ENCODE measurements at regions not wholly inside any gene's neighbourhood (a gene's known extent, or its start where the extent isn't known, plus 50 kb on each side); places are given as distances from the start of the nearest gene placed in this dataset.

DNA sequence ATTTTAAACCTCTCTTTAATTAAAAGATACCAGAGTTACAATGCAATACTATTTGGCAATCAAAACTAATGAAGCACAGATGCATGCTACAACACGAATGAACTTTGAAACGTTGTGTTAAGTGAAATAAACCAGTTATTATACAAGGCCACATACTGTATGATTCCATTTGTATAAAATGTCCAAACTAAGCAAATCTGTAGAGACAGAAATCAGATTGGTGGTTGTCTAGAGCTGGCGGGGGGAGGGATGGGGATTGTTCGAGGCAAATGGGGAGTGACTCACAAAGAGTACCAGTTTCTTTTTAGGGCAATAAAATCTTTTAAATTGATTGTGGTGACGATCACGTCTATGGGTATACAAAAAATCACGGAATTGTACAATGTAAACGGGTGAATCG is 677.0 kb downstream of the NTRK3 start:
- Histone ChIP-seq H3K27ac (ENCODE audit: low read depth, low read length, poor library complexity, severe bottlenecking) (no peak overlapping the region), H3K9me2 (ENCODE audit: insufficient read depth, low read length) (0 out of 2 replicates have a peak, but pooled peaks cover 3% of the 10 kb centered on the region), H3K36me3 (ENCODE audit: insufficient read depth, low read length) (no peaks in the 10 kb centered on the region), H3K4me1 (ENCODE audit: insufficient read depth, low read length, poor library complexity, severe bottlenecking) (no peaks in the 10 kb centered on the region), H2AFZ (ENCODE audit: low read length) (no peak overlapping the region), H3K4me2 (ENCODE audit: low read length) (no peak overlapping the region), H4K20me1 (ENCODE audit: insufficient read depth, low read length) (no peaks in the 10 kb centered on the region), H3K79me2 (ENCODE audit: insufficient read depth, low read depth, low read length) (no peaks in the 10 kb centered on the region), H3K4me3 (ENCODE audit: low read depth, low read length, poor library complexity, severe bottlenecking) (no peak overlapping the region), H3K9me3 (ENCODE audit: low read length) (no peaks in the 10 kb centered on the region)
- TF ChIP-seq EZH2phosphoT487 (IDR thresholded peaks at IDR 0.05; ENCODE audit: borderline replicate concordance, low read depth, low read length): no peak
- TF ChIP-seq CTCF (conservative IDR thresholded peaks at IDR 0.05; ENCODE audit: low read length): no peak
- POLR2A ChIA-PET: no interaction called here
- intact Hi-C loops (cut with micrococcal nuclease; ENCODE audit: unreplicated experiment): no loop called here
- no TSS peak for BruUV-seq (replicated peaks)
- CTCF ChIA-PET (ENCODE audit: unreplicated experiment): no interaction called here
- no peak for DNase-seq (ENCODE audit: low spot score)

GRCh38 chr15:87578776-87579175 is 677.8 kb downstream of the NTRK3 start:
- no peak overlapping the region for H3K27ac ChIP-seq (ENCODE audit: low read depth, low read length, poor library complexity, severe bottlenecking)
- H2AFZ ChIP-seq (ENCODE audit: low read length): no peak overlapping the region
- H3K9me3 ChIP-seq (ENCODE audit: low read length): no peaks in the 10 kb centered on the region
- no peak for DNase-seq (ENCODE audit: low spot score)
- ChIA-PET POLR2A (no interaction called here), CTCF (ENCODE audit: unreplicated experiment) (no interaction called here)
- BruUV-seq (replicated peaks): no TSS peak
- no peaks in the 10 kb centered on the region for H3K36me3 ChIP-seq (ENCODE audit: insufficient read depth, low read length)
- intact Hi-C loops (cut with micrococcal nuclease; ENCODE audit: unreplicated experiment): no loop called here
- H3K9me2 ChIP-seq (ENCODE audit: insufficient read depth, low read length): 0 out of 2 replicates have a peak, but pooled peaks cover 4% of the 10 kb centered on the region
- no peaks in the 10 kb centered on the region for H4K20me1 ChIP-seq (ENCODE audit: insufficient read depth, low read length)
- no peaks in the 10 kb centered on the region for H3K79me2 ChIP-seq (ENCODE audit: insufficient read depth, low read depth, low read length)
- H3K4me1 ChIP-seq (ENCODE audit: insufficient read depth, low read length, poor library complexity, severe bottlenecking): no peaks in the 10 kb centered on the region
- H3K4me2 ChIP-seq (ENCODE audit: low read length): no peak overlapping the region
- H3K4me3 ChIP-seq (ENCODE audit: low read depth, low read length, poor library complexity, severe bottlenecking): no peak overlapping the region
- no peak for TF ChIP-seq EZH2phosphoT487 (IDR thresholded peaks at IDR 0.05; ENCODE audit: borderline replicate concordance, low read depth, low read length)
- no peak for TF ChIP-seq CTCF (conservative IDR thresholded peaks at IDR 0.05; ENCODE audit: low read length)

- Histone ChIP-seq H3K79me2 (ENCODE audit: insufficient read depth, low read depth, low read length) (no peaks in the 10 kb centered on the region), H3K9me2 (ENCODE audit: insufficient read depth, low read length) (0 out of 2 replicates have a peak, but pooled peaks cover 4% of the 10 kb centered on the region), H3K4me1 (ENCODE audit: insufficient read depth, low read length, poor library complexity, severe bottlenecking) (no peaks in the 10 kb centered on the region), H3K4me3 (ENCODE audit: low read depth, low read length, poor library complexity, severe bottlenecking) (no peak overlapping the region), H3K36me3 (ENCODE audit: insufficient read depth, low read length) (no peaks in the 10 kb centered on the region), H3K4me2 (ENCODE audit: low read length) (no peak overlapping the region), H4K20me1 (ENCODE audit: insufficient read depth, low read length) (no peaks in the 10 kb centered on the region), H3K9me3 (ENCODE audit: low read length) (no peaks in the 10 kb centered on the region), H2AFZ (ENCODE audit: low read length) (no peak overlapping the region), H3K27ac (ENCODE audit: low read depth, low read length, poor library complexity, severe bottlenecking) (no peak overlapping the region)
- ChIA-PET POLR2A (no interaction called here), CTCF (ENCODE audit: unreplicated experiment) (no interaction called here)
- intact Hi-C loops (cut with micrococcal nuclease; ENCODE audit: unreplicated experiment): no loop called here
- DNase-seq (ENCODE audit: low spot score): no peak
- TF ChIP-seq EZH2phosphoT487 (IDR thresholded peaks at IDR 0.05; ENCODE audit: borderline replicate concordance, low read depth, low read length) (no peak), CTCF (conservative IDR thresholded peaks at IDR 0.05; ENCODE audit: low read length) (no peak)
- no TSS peak for BruUV-seq (replicated peaks)
Observed at GRCh38 chr15:87577336-87577735, 679.2 kb downstream of the NTRK3 start.

Data from OCI-LY7 (cell line).